ENCODE measurements at regions not wholly inside any gene's neighbourhood (a gene's known extent, or its start where the extent isn't known, plus 50 kb on each side); places are given as distances from the start of the nearest gene placed in this dataset.

DNA sequence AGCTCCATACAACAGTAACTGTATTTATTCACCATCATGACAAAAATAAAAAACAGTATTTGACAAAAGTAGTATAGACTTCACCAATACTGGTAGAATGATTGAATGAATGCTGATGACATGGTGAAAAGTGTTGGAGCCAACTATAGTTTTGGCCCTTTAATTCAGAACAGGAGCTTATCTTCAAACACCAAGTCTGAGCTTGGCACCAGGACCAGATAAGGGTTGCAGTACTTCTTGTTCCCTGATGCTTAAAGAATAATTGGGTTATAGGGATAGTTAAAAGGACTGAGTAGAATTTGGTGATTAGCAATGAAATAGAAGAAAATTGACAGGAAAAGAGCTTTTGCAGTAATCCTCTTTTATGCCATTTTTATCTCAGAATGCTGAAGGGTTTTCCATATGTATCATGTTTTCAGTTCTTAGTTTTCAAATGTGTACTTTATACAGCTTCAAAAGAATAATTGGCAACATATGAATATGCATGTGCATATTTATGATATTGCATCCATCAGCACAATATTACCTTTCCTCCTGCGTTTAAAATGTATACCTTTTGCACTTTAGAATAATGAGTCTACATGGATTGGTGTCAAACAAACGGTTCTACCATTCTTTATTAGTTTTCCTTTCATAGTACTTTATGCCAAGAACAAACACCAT lies 214.2 kb upstream of the ARHGAP42 start:
- Histone ChIP-seq H3K9me3 (ENCODE audit: low read length) (no peaks in the 10 kb centered on the region), H3F3A (ENCODE audit: low read length, unreplicated experiment) (no peaks in the 10 kb centered on the region), H3K4me1 (ENCODE audit: insufficient read depth, low read length) (no peaks in the 10 kb centered on the region), H3K9me2 (replicated peaks; ENCODE audit: low read length) (no peaks in the 10 kb centered on the region), H3K4me2 (ENCODE audit: low read length) (no peak overlapping the region), H3K27me3 (ENCODE audit: low read length) (peaks cover 69% of the 10 kb centered on the region), H3K79me2 (ENCODE audit: low read length) (no peaks in the 10 kb centered on the region), H4K20me1 (ENCODE audit: low read length) (no peaks in the 10 kb centered on the region), H3K9ac (ENCODE audit: low read length) (no peak overlapping the region), H3K36me3 (ENCODE audit: low read depth, low read length) (no peaks in the 10 kb centered on the region), H3K27ac (ENCODE audit: low read length) (no peak overlapping the region), H2AFZ (ENCODE audit: low read length) (no peak overlapping the region), H3K4me3 (ENCODE audit: low read length) (no peak overlapping the region)
- no peak for DNase-seq
- intact Hi-C loops (cut with micrococcal nuclease) = no loop called here
- CTCF ChIA-PET = no interaction called here
- no TSS peak for BruUV-seq (replicated peaks)
- no peak for ATAC-seq
- POLR2A ChIA-PET (ENCODE audit: unreplicated experiment) = no interaction called here
- TF ChIP-seq EZH2phosphoT487 (IDR thresholded peaks at IDR 0.05; ENCODE audit: borderline replicate concordance, low read length) (no peak), EZH2 (IDR thresholded peaks at IDR 0.05; ENCODE audit: low read length, unreplicated experiment) (no peak)
- TF ChIP-seq, protein P1, sequence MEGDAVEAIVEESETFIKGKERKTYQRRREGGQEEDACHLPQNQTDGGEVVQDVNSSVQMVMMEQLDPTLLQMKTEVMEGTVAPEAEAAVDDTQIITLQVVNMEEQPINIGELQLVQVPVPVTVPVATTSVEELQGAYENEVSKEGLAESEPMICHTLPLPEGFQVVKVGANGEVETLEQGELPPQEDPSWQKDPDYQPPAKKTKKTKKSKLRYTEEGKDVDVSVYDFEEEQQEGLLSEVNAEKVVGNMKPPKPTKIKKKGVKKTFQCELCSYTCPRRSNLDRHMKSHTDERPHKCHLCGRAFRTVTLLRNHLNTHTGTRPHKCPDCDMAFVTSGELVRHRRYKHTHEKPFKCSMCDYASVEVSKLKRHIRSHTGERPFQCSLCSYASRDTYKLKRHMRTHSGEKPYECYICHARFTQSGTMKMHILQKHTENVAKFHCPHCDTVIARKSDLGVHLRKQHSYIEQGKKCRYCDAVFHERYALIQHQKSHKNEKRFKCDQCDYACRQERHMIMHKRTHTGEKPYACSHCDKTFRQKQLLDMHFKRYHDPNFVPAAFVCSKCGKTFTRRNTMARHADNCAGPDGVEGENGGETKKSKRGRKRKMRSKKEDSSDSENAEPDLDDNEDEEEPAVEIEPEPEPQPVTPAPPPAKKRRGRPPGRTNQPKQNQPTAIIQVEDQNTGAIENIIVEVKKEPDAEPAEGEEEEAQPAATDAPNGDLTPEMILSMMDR (conservative IDR thresholded peaks at IDR 0.05; ENCODE audit: low read depth, low read length) = no peak

DNA sequence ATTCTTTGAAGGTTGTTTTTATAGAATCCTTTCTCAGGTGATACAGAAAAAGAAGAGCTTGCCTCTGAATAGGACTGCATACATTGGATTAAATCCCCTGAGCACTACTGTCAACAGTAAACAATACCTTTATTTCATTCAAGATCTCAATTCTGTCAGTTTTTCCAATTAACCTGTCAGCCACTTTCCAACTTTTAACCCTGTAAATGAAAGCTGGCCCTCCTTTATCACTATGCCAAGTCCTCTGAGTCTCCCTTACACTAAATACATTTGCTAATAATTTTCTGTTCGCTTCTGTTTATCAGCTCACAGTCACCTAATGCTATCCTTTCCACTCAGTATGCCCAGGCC lies 213.7 kb upstream of the ARHGAP42 start:
- Histone ChIP-seq H3K4me1 (ENCODE audit: insufficient read depth, low read length) (no peaks in the 10 kb centered on the region), H3K27me3 (ENCODE audit: low read length) (peaks cover 64% of the 10 kb centered on the region), H3K79me2 (ENCODE audit: low read length) (no peaks in the 10 kb centered on the region), H3K36me3 (ENCODE audit: low read depth, low read length) (no peaks in the 10 kb centered on the region), H4K20me1 (ENCODE audit: low read length) (no peaks in the 10 kb centered on the region), H2AFZ (ENCODE audit: low read length) (no peak overlapping the region), H3F3A (ENCODE audit: low read length, unreplicated experiment) (no peaks in the 10 kb centered on the region), H3K9ac (ENCODE audit: low read length) (no peak overlapping the region), H3K9me3 (ENCODE audit: low read length) (no peaks in the 10 kb centered on the region), H3K4me2 (ENCODE audit: low read length) (no peak overlapping the region), H3K9me2 (replicated peaks; ENCODE audit: low read length) (no peaks in the 10 kb centered on the region), H3K27ac (ENCODE audit: low read length) (no peak overlapping the region), H3K4me3 (ENCODE audit: low read length) (no peak overlapping the region)
- ChIA-PET CTCF (no interaction called here), POLR2A (ENCODE audit: unreplicated experiment) (no interaction called here)
- TF ChIP-seq EZH2phosphoT487 (IDR thresholded peaks at IDR 0.05; ENCODE audit: borderline replicate concordance, low read length) = no peak
- TF ChIP-seq EZH2 (IDR thresholded peaks at IDR 0.05; ENCODE audit: low read length, unreplicated experiment) = no peak
- TF ChIP-seq, protein P1 (conservative IDR thresholded peaks at IDR 0.05; ENCODE audit: low read depth, low read length) = no peak
- no peak for ATAC-seq
- intact Hi-C loops (cut with micrococcal nuclease) = no loop called here
- BruUV-seq (replicated peaks) = no TSS peak
- DNase-seq = no peak

GRCh38 chr11:100484948-100485347 lies 202.1 kb upstream of the ARHGAP42 start:
- no peaks in the 10 kb centered on the region for H3F3A ChIP-seq (ENCODE audit: low read length, unreplicated experiment)
- H3K27me3 ChIP-seq (ENCODE audit: low read length) = peaks cover 49% of the 10 kb centered on the region; the same call in 1 of the 2 replicates
- H2AFZ ChIP-seq (ENCODE audit: low read length) = no peak overlapping the region
- H3K4me3 ChIP-seq (ENCODE audit: low read length) = no peak overlapping the region
- ChIA-PET POLR2A (ENCODE audit: unreplicated experiment) (no interaction called here), CTCF (no interaction called here)
- DNase-seq = peak; percentile 77
- H3K36me3 ChIP-seq (ENCODE audit: low read depth, low read length) = no peaks in the 10 kb centered on the region
- no peaks in the 10 kb centered on the region for H3K9me2 ChIP-seq (replicated peaks; ENCODE audit: low read length)
- TF ChIP-seq EZH2phosphoT487 (IDR thresholded peaks at IDR 0.05; ENCODE audit: borderline replicate concordance, low read length) = no peak
- TF ChIP-seq, protein P1 (conservative IDR thresholded peaks at IDR 0.05; ENCODE audit: low read depth, low read length) = no peak
- no peaks in the 10 kb centered on the region for H3K9me3 ChIP-seq (ENCODE audit: low read length)
- no TSS peak for BruUV-seq (replicated peaks)
- H3K9ac ChIP-seq (ENCODE audit: low read length) = no peak overlapping the region
- peak; percentile 59 for ATAC-seq
- no peak overlapping the region for H3K27ac ChIP-seq (ENCODE audit: low read length)
- no peak overlapping the region for H3K4me2 ChIP-seq (ENCODE audit: low read length)
- H3K79me2 ChIP-seq (ENCODE audit: low read length) = no peaks in the 10 kb centered on the region
- peaks cover 10% of the 10 kb centered on the region for H3K4me1 ChIP-seq (ENCODE audit: insufficient read depth, low read length)
- no peaks in the 10 kb centered on the region for H4K20me1 ChIP-seq (ENCODE audit: low read length)
- intact Hi-C loops (cut with micrococcal nuclease) = no loop called here

Data from PC-3 (cell line).